ENCODE measurements at regions not wholly inside any gene's neighbourhood (a gene's known extent, or its start where the extent isn't known, plus 50 kb on each side); places are given as distances from the start of the nearest gene placed in this dataset.
"Not testable (repeated sequence)": the region's sequence is repeated elsewhere in the genome, so short reads cannot be mapped to it uniquely, and the experiment has no call there.

GRCh38 chr1:172931340-172931739 lies 119.4 kb downstream of the TNFSF18 start:
- no peak for DNase-seq

GRCh38 chr1:172931761-172932160 lies 119.0 kb downstream of the TNFSF18 start:
- DNase-seq, result no peak

GRCh38 chr1:172932981-172933380 lies 117.8 kb downstream of the TNFSF18 start:
- no peak for DNase-seq

DNA sequence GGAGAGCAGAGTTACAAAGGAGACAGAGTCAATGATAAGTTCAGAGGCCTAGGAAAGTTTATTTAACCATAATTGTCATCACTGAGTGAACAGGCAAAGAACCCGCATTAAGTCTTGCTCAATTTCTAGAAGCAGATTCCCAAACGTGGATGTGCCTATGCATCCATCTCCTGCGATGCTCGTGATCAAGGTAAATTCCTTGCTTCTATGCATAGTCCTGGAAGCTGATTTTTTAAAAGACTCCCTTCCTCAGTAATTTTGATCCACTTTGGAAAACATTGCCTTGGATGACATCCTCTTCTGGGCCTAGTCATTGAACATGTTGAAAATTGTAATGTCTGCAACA lies 116.4 kb downstream of the TNFSF18 start:
- no peak for DNase-seq

DNA sequence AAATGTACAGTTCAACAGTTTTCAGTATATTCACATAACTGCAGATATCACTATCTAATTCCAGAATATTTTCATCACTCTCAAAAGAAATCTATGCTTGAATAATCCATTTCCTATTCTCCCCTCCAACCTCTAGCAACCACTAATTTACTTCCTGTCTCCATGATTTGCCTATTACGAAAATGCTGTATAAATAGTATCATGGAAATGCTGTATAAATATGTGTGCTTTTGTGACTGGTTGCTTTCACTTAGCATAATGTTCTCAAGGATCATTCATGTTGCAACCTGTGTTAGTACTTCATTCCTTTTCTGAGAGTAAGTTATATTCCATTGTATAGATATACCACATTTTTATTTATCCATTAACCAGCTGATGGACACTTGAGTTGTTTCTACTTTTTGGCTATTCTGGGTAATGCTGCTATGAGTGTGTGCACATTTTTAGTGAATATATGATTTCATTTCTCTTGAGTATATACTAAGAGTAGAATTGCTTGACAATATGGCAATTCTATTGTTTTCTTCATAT lies 115.6 kb downstream of the TNFSF18 start:
- DNase-seq, result no peak

DNA sequence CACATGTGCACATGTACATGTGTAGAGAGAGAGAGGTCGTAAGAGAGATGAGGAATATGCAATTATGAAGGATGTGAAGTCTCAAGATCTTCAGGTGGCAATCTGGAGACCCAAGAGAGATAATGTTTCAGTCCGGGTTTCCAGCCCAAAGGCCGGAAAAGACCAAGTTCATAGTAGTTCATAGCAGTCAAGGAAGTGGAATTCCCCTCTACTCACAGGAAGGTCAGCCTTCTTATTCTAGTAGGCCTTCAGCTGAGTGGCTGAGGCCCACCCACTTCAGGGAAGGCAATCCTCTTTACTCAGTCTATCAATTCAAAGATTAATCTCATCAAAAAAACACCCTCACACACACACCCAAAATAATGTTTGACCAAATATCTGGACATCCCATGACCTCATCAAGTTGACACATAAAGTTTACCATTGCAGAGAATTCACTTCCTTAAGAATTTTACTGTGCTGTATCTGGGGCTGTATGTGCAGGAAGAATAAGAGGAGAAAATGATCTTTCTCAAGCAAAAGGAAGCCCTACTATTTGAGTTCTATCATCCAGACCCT lies 114.6 kb downstream of the TNFSF18 start:
- DNase-seq, result no peak

GRCh38 chr1:172938681-172939080 lies 112.1 kb downstream of the TNFSF18 start:
- no peak for DNase-seq

DNA sequence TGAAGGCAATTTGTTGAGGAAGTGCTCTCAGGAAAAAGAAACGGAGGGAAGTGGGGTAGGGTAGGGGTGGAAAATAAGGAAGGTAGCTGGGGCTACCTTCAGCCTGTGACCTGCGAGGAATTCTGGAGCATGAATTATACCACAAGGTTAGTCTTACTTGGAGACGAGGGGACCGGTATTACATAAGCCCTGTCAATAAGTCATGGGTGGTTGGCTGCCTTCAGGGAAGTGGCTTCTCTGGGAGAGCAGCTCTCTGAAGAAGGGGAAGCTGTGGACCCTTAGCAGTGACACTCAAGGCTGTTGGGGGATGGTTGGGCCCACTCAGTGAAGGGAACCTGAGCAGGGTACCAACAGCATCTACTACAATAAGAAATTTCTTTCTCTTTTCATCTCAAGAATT lies 111.3 kb downstream of the TNFSF18 start:
- no peak for DNase-seq

DNA sequence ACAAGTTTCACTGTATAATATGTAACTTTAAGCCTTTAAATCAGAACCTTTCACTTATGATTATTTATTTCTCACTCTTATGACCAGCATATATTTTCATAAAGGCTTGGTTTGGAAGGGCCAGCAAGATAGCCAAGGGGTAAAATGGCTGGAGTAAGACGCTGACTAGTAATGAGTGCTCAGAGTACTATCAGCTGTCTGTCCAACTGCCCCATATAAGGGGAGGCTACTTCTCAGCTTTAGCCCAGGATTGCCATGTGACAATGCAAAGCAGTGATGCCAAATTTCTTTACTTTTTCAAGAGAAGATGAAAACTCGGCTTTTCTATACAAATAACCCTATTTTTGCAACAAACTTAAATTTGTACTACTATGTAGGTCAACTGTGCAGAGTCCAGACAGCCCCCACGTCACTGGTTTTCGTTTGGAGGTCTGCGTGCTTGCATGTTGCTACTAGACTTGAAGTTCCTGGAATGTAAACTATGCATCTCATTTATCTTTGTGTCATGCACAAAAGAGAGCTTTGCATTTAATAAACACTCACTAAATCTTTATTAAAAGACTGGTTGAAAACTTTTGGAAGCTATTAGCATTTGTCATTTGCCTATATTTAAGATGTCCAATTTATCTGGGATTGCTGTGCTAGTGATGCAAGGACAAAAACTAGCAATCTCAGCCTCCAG lies 110.4 kb downstream of the TNFSF18 start:
- DNase-seq, result no peak

DNA sequence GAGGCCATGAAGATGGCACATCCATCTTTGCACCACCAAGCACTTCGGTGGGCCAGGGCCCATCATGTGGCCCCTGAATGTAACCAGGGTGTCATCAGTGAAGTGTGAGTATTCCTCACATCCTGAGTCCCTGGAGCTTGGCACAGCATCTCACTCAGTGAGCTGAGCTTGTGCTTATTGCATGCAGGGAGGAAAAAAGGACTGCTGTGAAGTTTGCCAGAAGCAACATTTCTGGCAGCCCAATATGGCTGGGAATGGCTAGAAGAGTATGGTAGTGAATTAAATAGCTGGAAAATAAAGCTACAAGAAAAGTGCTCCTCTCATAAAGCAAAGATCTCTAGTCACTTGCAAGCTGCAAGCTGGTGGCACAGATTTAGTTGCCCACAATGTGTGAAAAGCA lies 109.3 kb downstream of the TNFSF18 start:
- no peak for DNase-seq

DNA sequence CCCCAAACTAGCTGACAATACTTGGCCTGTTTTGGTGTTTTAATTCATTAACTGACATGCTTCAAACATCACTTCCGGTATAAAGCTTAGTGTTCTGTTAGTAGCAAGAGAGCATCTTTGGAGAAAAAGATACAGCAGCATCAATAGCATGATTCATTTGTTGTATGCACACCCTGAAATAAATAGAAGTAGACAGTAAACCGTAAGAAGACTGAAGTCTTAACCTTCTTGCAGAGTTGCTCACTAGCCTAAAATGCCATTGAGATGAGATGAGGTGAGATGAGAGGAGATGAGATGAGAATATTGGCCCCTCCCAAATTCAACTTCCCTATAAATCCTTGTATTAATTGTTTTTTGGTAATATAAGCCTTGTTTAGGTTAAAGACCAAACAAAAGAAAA lies 108.8 kb downstream of the TNFSF18 start:
- no peak for DNase-seq

DNA sequence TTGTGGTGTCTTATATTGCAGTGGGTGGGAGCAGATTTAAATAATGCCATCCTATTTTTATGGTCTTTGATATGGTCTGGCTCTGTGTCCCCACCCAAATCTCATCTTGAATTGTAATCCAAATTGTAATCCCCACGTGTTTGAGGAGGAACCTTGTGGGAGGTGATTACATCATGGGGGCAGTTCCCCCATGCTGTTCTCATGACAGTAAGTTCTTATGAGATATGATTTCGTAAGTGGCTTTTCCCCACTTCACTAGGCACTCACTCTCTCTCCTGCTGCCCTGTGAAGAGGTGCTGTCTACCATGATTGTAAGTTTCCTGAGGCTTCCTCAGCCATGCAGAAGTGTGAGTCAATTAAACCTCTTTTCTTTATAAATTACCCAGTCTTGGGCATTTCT lies 107.6 kb downstream of the TNFSF18 start:
- DNase-seq, result not testable (repeated sequence)

DNA sequence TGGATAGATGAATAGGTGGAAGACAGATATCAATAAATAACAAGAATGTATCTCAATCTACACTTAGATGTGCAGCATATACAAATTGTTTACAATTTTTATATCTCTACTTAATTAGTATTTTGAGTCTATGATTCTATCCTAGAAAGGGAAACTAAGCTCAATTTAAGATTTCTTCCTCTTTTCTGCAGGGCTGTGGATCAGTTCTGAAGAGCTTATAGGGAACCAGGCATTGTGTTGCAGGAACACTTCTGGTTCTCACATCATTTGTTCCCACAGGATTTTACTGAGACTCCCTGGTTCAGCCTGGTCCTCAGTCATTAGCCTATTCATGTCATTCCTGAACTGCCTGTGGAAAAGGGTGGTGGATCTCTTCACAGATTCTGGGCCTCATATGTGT lies 105.8 kb downstream of the TNFSF18 start:
- no peak for DNase-seq

DNA sequence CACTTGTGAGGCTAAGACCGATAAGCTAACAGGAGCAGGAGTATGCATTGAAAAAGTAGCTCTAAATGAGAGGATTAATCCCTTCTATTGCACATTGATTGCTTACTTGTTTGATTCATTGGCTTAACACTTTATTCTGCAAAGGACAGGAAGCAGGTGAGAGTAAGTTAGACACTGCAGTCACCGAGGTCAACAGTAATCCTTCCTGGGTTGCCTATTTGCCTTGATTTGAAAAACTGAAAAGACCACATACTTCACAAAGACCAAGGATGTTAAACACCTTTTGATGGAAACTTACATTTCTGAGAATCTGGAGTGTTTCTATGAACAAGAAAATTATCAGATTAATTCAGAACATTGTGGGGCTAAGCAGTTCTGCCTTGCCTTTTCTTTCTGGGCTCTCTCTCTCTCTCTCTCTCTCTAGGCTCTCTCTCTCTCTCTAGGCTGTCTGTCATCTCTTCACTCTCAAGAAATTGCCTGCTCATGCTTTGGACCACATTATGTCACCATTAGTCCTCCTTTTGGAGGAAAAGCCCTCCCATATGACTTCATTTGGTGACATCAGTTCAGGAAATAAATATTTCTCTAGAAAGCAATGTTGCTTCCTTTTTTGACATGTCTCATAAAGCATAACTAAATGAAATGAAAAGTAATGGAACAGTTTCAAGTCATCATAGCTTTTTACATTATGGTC lies 103.8 kb downstream of the TNFSF18 start:
- DNase-seq, result no peak

GRCh38 chr1:172948457-172948856 lies 102.3 kb downstream of the TNFSF18 start:
- no peak for DNase-seq

- DNase-seq, result no peak
Observed at GRCh38 chr1:172949096-172949495, 101.6 kb downstream of the TNFSF18 start.

- no peak for DNase-seq
Observed at GRCh38 chr1:172950528-172950927, 100.2 kb downstream of the TNFSF18 start.

- DNase-seq, result no peak
Observed at GRCh38 chr1:172951730-172952365, 98.9 kb downstream of the TNFSF18 start.

- no peak for DNase-seq
Observed at GRCh38 chr1:172952516-172952915, 98.2 kb downstream of the TNFSF18 start.

GRCh38 chr1:172954476-172955150 lies 96.1 kb downstream of the TNFSF18 start:
- DNase-seq, result no peak

DNA sequence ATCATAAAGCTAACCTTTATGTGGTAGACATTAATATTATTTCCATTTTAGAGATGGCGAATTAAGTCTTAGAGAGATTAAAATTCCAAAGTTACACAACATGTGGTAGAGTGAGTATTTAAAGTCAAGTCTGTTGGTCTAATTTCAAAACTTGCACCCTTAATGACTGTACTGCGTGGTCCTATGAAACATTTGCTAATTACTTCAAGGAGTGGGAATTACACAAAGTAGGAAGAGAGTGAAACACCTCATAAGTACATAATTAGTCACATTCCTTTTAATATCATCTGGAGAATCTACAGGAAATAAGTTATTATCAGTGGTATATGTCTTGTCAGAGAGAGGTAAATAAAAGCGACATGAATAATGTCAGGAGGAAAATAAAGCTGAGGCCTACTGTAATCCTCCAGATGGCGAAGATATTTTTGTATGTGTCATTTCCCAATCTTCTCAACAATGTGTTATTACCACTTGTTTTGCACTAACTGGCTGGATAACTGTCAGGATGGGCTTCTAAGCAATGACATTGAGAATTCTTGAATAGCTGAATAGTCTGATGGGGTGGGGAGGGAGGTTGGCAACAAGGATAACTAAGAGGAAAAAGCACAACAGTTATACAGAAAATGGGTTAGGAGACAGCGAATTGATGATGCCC lies 95.5 kb downstream of the TNFSF18 start:
- no peak for DNase-seq

DNA sequence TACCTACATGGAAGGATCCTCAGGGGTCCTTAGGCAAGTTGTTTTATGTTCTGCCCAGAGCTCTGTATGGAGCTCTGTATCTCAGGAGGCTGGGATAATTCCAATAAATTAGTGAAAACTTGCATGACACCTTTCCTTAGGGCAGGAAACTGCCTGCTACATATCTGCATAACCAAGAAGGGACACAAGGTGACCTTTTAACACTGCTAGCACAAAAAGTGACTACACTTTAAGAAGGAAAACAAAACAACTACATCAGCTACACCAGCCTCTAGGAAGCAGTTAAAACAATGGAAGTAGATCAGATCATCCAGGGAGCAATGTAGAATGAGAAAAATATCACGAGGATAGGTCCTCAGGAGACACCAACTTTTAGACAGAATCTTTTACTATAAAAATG lies 93.9 kb downstream of the TNFSF18 start:
- DNase-seq, result no peak

GRCh38 chr1:172957491-172957890 lies 93.2 kb downstream of the TNFSF18 start:
- DNase-seq, result no peak

All from DMS153 (cell line).